OCI-LY7 (cell line): ENCODE measurements at regions not wholly inside any gene's neighbourhood (a gene's known extent, or its start where the extent isn't known, plus 50 kb on each side); places are given as distances from the start of the nearest gene placed in this dataset.

ENCODE experiments used
- EZH2phosphoT487 ChIP-seq: fragments of 200-600 bp; sonication (generic); IDR thresholded peaks from 2 replicates; pipeline ENCODE4 v1.6.1; 2018; ENCODE audit warnings: low read depth, borderline replicate concordance, mild to moderate bottlenecking, mixed run types, antibody characterized with exemption, low read length, moderate library complexity, mixed read lengths
- TF ChIP-seq, protein P1 (sequence below): fragments of 200-600 bp; sonication (generic); conservative IDR thresholded peaks from 2 replicates; pipeline ENCODE4 v1.5.1; 2014; ENCODE audit warnings: mild to moderate bottlenecking, antibody characterized with exemption, low read length, moderate library complexity, mixed read lengths

DNA sequence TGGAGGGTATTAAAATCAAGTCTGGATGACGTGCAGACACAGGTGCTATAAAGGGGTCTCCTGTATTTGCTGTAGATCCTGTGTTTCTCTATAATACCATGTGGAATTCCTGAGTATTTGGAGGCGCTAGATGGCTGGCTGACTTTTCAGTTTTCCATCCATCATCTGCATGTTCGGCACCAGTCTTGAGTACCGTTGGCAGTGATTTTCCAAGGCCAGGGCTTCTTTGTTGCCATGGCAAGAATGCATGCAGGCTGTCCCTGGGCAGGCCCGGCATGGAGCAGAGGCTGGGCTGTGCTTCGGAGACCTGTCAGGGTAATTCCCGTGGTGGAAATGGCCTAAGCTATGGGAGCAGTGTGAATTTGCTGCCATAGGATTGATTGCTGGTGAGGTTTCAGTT lies 405.9 kb upstream of the HS6ST1 start:
- TF ChIP-seq, protein P1, sequence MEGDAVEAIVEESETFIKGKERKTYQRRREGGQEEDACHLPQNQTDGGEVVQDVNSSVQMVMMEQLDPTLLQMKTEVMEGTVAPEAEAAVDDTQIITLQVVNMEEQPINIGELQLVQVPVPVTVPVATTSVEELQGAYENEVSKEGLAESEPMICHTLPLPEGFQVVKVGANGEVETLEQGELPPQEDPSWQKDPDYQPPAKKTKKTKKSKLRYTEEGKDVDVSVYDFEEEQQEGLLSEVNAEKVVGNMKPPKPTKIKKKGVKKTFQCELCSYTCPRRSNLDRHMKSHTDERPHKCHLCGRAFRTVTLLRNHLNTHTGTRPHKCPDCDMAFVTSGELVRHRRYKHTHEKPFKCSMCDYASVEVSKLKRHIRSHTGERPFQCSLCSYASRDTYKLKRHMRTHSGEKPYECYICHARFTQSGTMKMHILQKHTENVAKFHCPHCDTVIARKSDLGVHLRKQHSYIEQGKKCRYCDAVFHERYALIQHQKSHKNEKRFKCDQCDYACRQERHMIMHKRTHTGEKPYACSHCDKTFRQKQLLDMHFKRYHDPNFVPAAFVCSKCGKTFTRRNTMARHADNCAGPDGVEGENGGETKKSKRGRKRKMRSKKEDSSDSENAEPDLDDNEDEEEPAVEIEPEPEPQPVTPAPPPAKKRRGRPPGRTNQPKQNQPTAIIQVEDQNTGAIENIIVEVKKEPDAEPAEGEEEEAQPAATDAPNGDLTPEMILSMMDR: no peak
- TF ChIP-seq EZH2phosphoT487: no peak
